Smooth muscle cell (in vitro differentiated cells): ENCODE measurements at regions not wholly inside any gene's neighbourhood (a gene's known extent, or its start where the extent isn't known, plus 50 kb on each side); places are given as distances from the start of the nearest gene placed in this dataset.

Source experiments
- DNase-seq: peaks from one replicate; lab custom pipeline; 2025; ENCODE audit not compliant: unreplicated experiment; lab: John Stamatoyannopoulos, UW
- H2AFZ ChIP-seq: fragments of 200-600 bp; sonication (generic); 2 replicates; pipeline ENCODE4 v1.6.0; 2016; ENCODE audit warnings: antibody characterized with exemption, low read depth, mild to moderate bottlenecking
- H3F3A ChIP-seq: fragments of 200-600 bp; sonication (generic); 2 replicates; pipeline ENCODE4 v1.6.0; 2017; ENCODE audit warnings: antibody characterized with exemption, low read depth
- H3K27ac ChIP-seq: fragments of 200-600 bp; sonication (generic); 2 replicates; pipeline ENCODE4 v1.5.1; 2016; ENCODE audit warnings: low read depth, mild to moderate bottlenecking
- H3K27me3 ChIP-seq: fragments of 200-600 bp; sonication (generic); 2 replicates; pipeline ENCODE4 v1.6.1; 2016; ENCODE audit warnings: low read depth, mild to moderate bottlenecking
- H3K36me3 ChIP-seq: fragments of 200-600 bp; sonication (generic); 2 replicates; pipeline ENCODE4 v1.5.1; 2016; ENCODE audit warnings: low read depth
- H3K4me1 ChIP-seq: fragments of 200-600 bp; sonication (generic); 2 replicates; pipeline ENCODE4 v1.5.1; 2016; ENCODE audit warnings: low read depth
- H3K4me2 ChIP-seq: fragments of 200-600 bp; sonication (generic); 2 replicates; pipeline ENCODE4 v1.6.0; 2016; ENCODE audit warnings: mild to moderate bottlenecking
- H3K4me3 ChIP-seq: fragments of 200-600 bp; sonication (generic); 2 replicates; pipeline ENCODE4 v1.5.1; 2016; ENCODE audit warnings: mild to moderate bottlenecking
- H3K79me2 ChIP-seq: fragments of 200-600 bp; sonication (generic); 2 replicates; pipeline ENCODE4 v1.6.0; 2016; ENCODE audit warnings: low read depth, mild to moderate bottlenecking
- H3K9ac ChIP-seq: fragments of 200-600 bp; sonication (generic); 2 replicates; pipeline ENCODE4 v1.6.0; 2016; ENCODE audit warnings: low read depth
- H3K9me3 ChIP-seq: fragments of 200-600 bp; sonication (generic); replicated peaks from 2 replicates; pipeline ENCODE4 v1.5.1; 2016; ENCODE audit warnings: low read depth
- H4K20me1 ChIP-seq: fragments of 200-600 bp; sonication (generic); 2 replicates; pipeline ENCODE4 v1.6.0; 2016; ENCODE audit warnings: low read depth
- CTCF ChIP-seq: fragments of 200-600 bp; sonication (generic); IDR thresholded peaks from 2 replicates; pipeline ENCODE4 v1.5.1; 2017; ENCODE audit warnings: borderline replicate concordance, mild to moderate bottlenecking, antibody characterized with exemption; ENCODE audit not compliant: insufficient read depth, poor library complexity, severe bottlenecking
- WGBS: methylation state at CpG from one replicate; pipeline ENCODE4 v1.1.7; 2016; ENCODE audit warnings: low lambda C conversion rate; 5-methylcytosine and 5-hydroxymethylcytosine counted together

DNA sequence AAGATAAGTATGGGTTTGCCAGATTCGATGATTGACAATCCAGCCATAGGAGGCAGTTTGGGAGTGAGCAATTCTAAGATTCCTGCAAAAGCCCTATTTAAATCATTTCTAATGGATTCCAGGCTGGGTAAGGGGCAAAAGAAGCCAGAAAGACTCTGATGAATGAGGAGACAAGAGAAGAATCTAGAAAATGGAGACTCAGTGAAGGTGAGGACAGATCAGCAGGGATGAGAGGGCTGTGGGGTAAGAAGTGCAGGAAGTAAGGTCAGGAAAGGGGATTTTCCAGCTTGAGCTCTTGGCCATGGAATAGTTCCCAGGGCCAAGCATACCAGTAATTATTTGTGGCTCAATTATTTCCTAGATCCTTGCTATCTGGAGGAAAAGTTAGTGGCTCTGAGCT, 87.3 kb downstream of the TMX1 start:
- Histone ChIP-seq H3F3A (peaks cover 11% of the 10 kb centered on the region), H3K27ac (peak overlapping the region; percentile 84), H3K9me3 (no peaks in the 10 kb centered on the region), H3K4me2 (peak overlapping the region; percentile 82), H2AFZ (peak overlapping the region; percentile 96), H4K20me1 (no peaks in the 10 kb centered on the region), H3K79me2 (no peaks in the 10 kb centered on the region), H3K27me3 (no peaks in the 10 kb centered on the region), H3K4me3 (no peak overlapping the region), H3K36me3 (no peaks in the 10 kb centered on the region), H3K4me1 (peaks cover 12% of the 10 kb centered on the region), H3K9ac (peak overlapping the region; percentile 50)
- WGBS = 86% methylated on average over 1 of the region's 1 CpG
- DNase-seq = no peak
- no peak for TF ChIP-seq CTCF

DNA sequence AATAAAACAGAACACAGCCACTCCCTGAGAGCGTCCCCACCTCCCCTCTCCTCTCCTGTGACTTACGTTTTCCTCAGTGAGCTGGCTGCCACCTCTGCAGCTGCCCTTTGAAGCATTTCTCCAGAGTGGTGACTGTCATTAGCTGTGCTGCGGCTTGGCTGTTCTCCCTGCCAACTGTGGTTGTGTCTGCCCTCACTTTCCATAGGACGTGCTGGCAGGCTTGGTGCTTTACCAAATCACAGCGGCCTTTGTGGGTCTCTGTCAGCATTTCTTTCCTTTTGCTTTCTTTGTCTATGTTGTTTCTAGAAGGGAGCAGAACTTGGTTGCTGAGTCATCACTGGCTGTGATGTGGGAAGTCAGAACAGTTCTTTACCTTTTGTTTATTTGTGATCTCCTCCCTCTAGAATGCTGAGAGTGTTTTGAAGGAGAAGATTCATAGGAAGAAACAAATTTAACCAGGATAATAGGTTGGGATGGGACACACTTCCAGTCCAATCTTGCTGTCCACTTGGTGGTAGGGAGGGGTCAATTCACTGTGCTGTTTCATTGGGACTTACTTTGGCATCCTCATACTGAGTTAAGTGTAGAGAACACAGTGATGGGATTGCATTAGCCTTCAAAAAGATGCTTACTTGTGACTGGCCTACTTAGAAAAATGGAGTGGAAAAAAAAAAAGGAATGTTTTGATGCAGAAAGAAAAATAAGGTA, 88.2 kb downstream of the TMX1 start:
- DNase-seq = no peak
- Histone ChIP-seq H3K79me2 (no peaks in the 10 kb centered on the region), H3K27ac (peak overlapping the region; percentile 84), H3K4me2 (peak overlapping the region; percentile 82), H3K36me3 (no peaks in the 10 kb centered on the region), H3K9ac (peak overlapping the region; percentile 50), H3F3A (peaks cover 11% of the 10 kb centered on the region), H2AFZ (peak overlapping the region; percentile 96), H3K9me3 (no peaks in the 10 kb centered on the region), H3K4me1 (peaks cover 12% of the 10 kb centered on the region), H3K4me3 (no peak overlapping the region), H4K20me1 (no peaks in the 10 kb centered on the region), H3K27me3 (no peaks in the 10 kb centered on the region)
- TF ChIP-seq CTCF = no peak
- 24% methylated on average over 5 of the region's 5 CpGs for WGBS

- Histone ChIP-seq H3K36me3 (no peaks in the 10 kb centered on the region), H3K4me1 (peaks cover 12% of the 10 kb centered on the region), H3K79me2 (no peaks in the 10 kb centered on the region), H3K4me3 (no peak overlapping the region), H3K27ac (peak overlapping the region; percentile 84), H4K20me1 (no peaks in the 10 kb centered on the region), H2AFZ (no peak overlapping the region), H3K9ac (no peak overlapping the region), H3K27me3 (no peaks in the 10 kb centered on the region), H3K4me2 (peak overlapping the region; percentile 82), H3K9me3 (no peaks in the 10 kb centered on the region), H3F3A (peaks cover 11% of the 10 kb centered on the region)
- WGBS = 75% methylated on average over 6 of the region's 6 CpGs
- TF ChIP-seq CTCF = no peak
- DNase-seq = no peak
Observed at GRCh38 chr14:51328772-51329353, 88.8 kb downstream of the TMX1 start.
